T-helper 2 cell treated with Interferon-gamma antibody and Interleukin-4, amounts not matched to agents 5 μg/mL and 100 μg/mL, for 36 hours (primary cell): ENCODE measurements at regions not wholly inside any gene's neighbourhood (a gene's known extent, or its start where the extent isn't known, plus 50 kb on each side); places are given as distances from the start of the nearest gene placed in this dataset.

Experiments used
- DNase-seq: peaks from one replicate; pipeline ENCODE4 v3.0.0; 2021; ENCODE audit warnings: low spot score
- H3K27ac Mint-ChIP-seq: one replicate; pipeline ENCODE4 v1.8.0; 2021; ENCODE audit warnings: mild to moderate bottlenecking, mixed read lengths
- H3K27me3 Mint-ChIP-seq: one replicate; pipeline ENCODE4 v1.8.0; 2021; ENCODE audit warnings: low read depth, mixed read lengths
- H3K36me3 Mint-ChIP-seq: one replicate; pipeline ENCODE4 v1.8.0; 2021; ENCODE audit warnings: low read depth, mixed read lengths
- H3K4me1 Mint-ChIP-seq: one replicate; pipeline ENCODE4 v1.8.0; 2021; ENCODE audit warnings: low read depth, mixed read lengths
- H3K4me3 Mint-ChIP-seq: one replicate; pipeline ENCODE4 v1.8.0; 2022; ENCODE audit warnings: mild to moderate bottlenecking, moderate library complexity, mixed read lengths
- H3K9me3 Mint-ChIP-seq: one replicate; pipeline ENCODE4 v1.8.0; 2021; ENCODE audit warnings: mixed read lengths

GRCh38 chr3:161946443-161946960 is 449.9 kb downstream of the OTOL1 start:
- Mint-ChIP-seq H3K4me3 (no peak overlapping the region), H3K9me3 (peaks cover 18% of the 10 kb centered on the region), H3K4me1 (no peaks in the 10 kb centered on the region), H3K27ac (no peak overlapping the region), H3K27me3 (no peaks in the 10 kb centered on the region), H3K36me3 (no peaks in the 10 kb centered on the region)
- DNase-seq, result no peak

GRCh38 chr3:161950318-161950868 is 453.8 kb downstream of the OTOL1 start:
- Mint-ChIP-seq H3K4me1 (no peaks in the 10 kb centered on the region), H3K4me3 (no peak overlapping the region), H3K27ac (no peak overlapping the region), H3K36me3 (no peaks in the 10 kb centered on the region), H3K27me3 (no peaks in the 10 kb centered on the region), H3K9me3 (peaks cover 15% of the 10 kb centered on the region)
- DNase-seq, result no peak

- Mint-ChIP-seq H3K9me3 (no peaks in the 10 kb centered on the region), H3K4me1 (no peaks in the 10 kb centered on the region), H3K27ac (no peak overlapping the region), H3K4me3 (no peak overlapping the region), H3K27me3 (no peaks in the 10 kb centered on the region), H3K36me3 (no peaks in the 10 kb centered on the region)
- DNase-seq, result no peak
Observed at GRCh38 chr3:161957467-161957866, 460.9 kb downstream of the OTOL1 start.

GRCh38 chr3:161964857-161965256 is 468.2 kb downstream of the OTOL1 start:
- Mint-ChIP-seq H3K4me1 (no peaks in the 10 kb centered on the region), H3K4me3 (no peak overlapping the region), H3K27ac (no peak overlapping the region), H3K9me3 (peaks cover 6% of the 10 kb centered on the region), H3K36me3 (no peaks in the 10 kb centered on the region), H3K27me3 (no peaks in the 10 kb centered on the region)
- no peak for DNase-seq

GRCh38 chr3:161969867-161970266 is 473.3 kb downstream of the OTOL1 start:
- no peak overlapping the region for H3K4me3 Mint-ChIP-seq
- H3K36me3 Mint-ChIP-seq, result no peaks in the 10 kb centered on the region
- H3K27me3 Mint-ChIP-seq, result no peaks in the 10 kb centered on the region
- no peaks in the 10 kb centered on the region for H3K4me1 Mint-ChIP-seq
- no peak for DNase-seq
- H3K9me3 Mint-ChIP-seq, result no peaks in the 10 kb centered on the region
- H3K27ac Mint-ChIP-seq, result no peak overlapping the region

- Mint-ChIP-seq H3K4me3 (no peak overlapping the region), H3K36me3 (no peaks in the 10 kb centered on the region), H3K27me3 (no peaks in the 10 kb centered on the region), H3K9me3 (peaks cover 5% of the 10 kb centered on the region), H3K4me1 (no peaks in the 10 kb centered on the region), H3K27ac (no peak overlapping the region)
- no peak for DNase-seq
Observed at GRCh38 chr3:161975201-161975600, 478.6 kb downstream of the OTOL1 start.

- H3K4me3 Mint-ChIP-seq, result no peak overlapping the region
- no peaks in the 10 kb centered on the region for H3K27me3 Mint-ChIP-seq
- H3K4me1 Mint-ChIP-seq, result no peaks in the 10 kb centered on the region
- peaks cover 5% of the 10 kb centered on the region for H3K9me3 Mint-ChIP-seq
- no peaks in the 10 kb centered on the region for H3K36me3 Mint-ChIP-seq
- H3K27ac Mint-ChIP-seq, result no peak overlapping the region
- DNase-seq, result no peak
Observed at GRCh38 chr3:161977063-161977462, 480.5 kb downstream of the OTOL1 start.

- H3K9me3 Mint-ChIP-seq, result peaks cover 5% of the 10 kb centered on the region
- H3K27me3 Mint-ChIP-seq, result no peaks in the 10 kb centered on the region
- H3K27ac Mint-ChIP-seq, result no peak overlapping the region
- no peaks in the 10 kb centered on the region for H3K4me1 Mint-ChIP-seq
- no peaks in the 10 kb centered on the region for H3K36me3 Mint-ChIP-seq
- H3K4me3 Mint-ChIP-seq, result no peak overlapping the region
- DNase-seq, result no peak
Observed at GRCh38 chr3:161977850-161978249, 481.2 kb downstream of the OTOL1 start.

- Mint-ChIP-seq H3K4me1 (no peaks in the 10 kb centered on the region), H3K9me3 (no peaks in the 10 kb centered on the region), H3K36me3 (no peaks in the 10 kb centered on the region), H3K27ac (no peak overlapping the region), H3K4me3 (no peak overlapping the region), H3K27me3 (no peaks in the 10 kb centered on the region)
- DNase-seq, result no peak
Observed at GRCh38 chr3:161987933-161988332, 491.3 kb downstream of the OTOL1 start.

GRCh38 chr3:161989012-161989411 is 492.4 kb downstream of the OTOL1 start:
- H3K9me3 Mint-ChIP-seq, result no peaks in the 10 kb centered on the region
- H3K4me1 Mint-ChIP-seq, result no peaks in the 10 kb centered on the region
- H3K27me3 Mint-ChIP-seq, result no peaks in the 10 kb centered on the region
- no peak for DNase-seq
- H3K36me3 Mint-ChIP-seq, result no peaks in the 10 kb centered on the region
- no peak overlapping the region for H3K27ac Mint-ChIP-seq
- H3K4me3 Mint-ChIP-seq, result no peak overlapping the region

- no peak for DNase-seq
- Mint-ChIP-seq H3K36me3 (no peaks in the 10 kb centered on the region), H3K9me3 (no peaks in the 10 kb centered on the region), H3K27me3 (no peaks in the 10 kb centered on the region), H3K27ac (no peak overlapping the region), H3K4me1 (no peaks in the 10 kb centered on the region), H3K4me3 (no peak overlapping the region)
Observed at GRCh38 chr3:161990036-161990435, 493.4 kb downstream of the OTOL1 start.

GRCh38 chr3:161991901-161992540 is 495.4 kb downstream of the OTOL1 start:
- no peak overlapping the region for H3K4me3 Mint-ChIP-seq
- no peak for DNase-seq
- H3K36me3 Mint-ChIP-seq, result no peaks in the 10 kb centered on the region
- H3K27me3 Mint-ChIP-seq, result no peaks in the 10 kb centered on the region
- no peaks in the 10 kb centered on the region for H3K9me3 Mint-ChIP-seq
- no peaks in the 10 kb centered on the region for H3K4me1 Mint-ChIP-seq
- no peak overlapping the region for H3K27ac Mint-ChIP-seq

- no peak for DNase-seq
- no peaks in the 10 kb centered on the region for H3K36me3 Mint-ChIP-seq
- peaks cover 48% of the 10 kb centered on the region for H3K9me3 Mint-ChIP-seq
Observed at GRCh38 chr3:161999846-162000245, 503.2 kb downstream of the OTOL1 start.

GRCh38 chr3:162007722-162008121 is 511.1 kb downstream of the OTOL1 start:
- Mint-ChIP-seq H3K4me1 (no peaks in the 10 kb centered on the region), H3K27ac (no peak overlapping the region), H3K27me3 (no peaks in the 10 kb centered on the region), H3K9me3 (peaks cover 18% of the 10 kb centered on the region), H3K36me3 (no peaks in the 10 kb centered on the region), H3K4me3 (no peak overlapping the region)
- no peak for DNase-seq

More at GRCh38 chr3:161999846-162000245, 503.2 kb downstream of the OTOL1 start:
- Mint-ChIP-seq H3K27ac (no peak overlapping the region), H3K4me1 (no peaks in the 10 kb centered on the region), H3K4me3 (no peak overlapping the region), H3K27me3 (no peaks in the 10 kb centered on the region)

- no peaks in the 10 kb centered on the region for H3K9me3 Mint-ChIP-seq
- no peak overlapping the region for H3K27ac Mint-ChIP-seq
- no peaks in the 10 kb centered on the region for H3K27me3 Mint-ChIP-seq
- no peaks in the 10 kb centered on the region for H3K4me1 Mint-ChIP-seq
- H3K36me3 Mint-ChIP-seq, result no peaks in the 10 kb centered on the region
- H3K4me3 Mint-ChIP-seq, result no peak overlapping the region
- no peak for DNase-seq
Observed at GRCh38 chr3:162012633-162013032, 516.0 kb downstream of the OTOL1 start.
